ENCODE measurements at regions not wholly inside any gene's neighbourhood (a gene's known extent, or its start where the extent isn't known, plus 50 kb on each side); places are given as distances from the start of the nearest gene placed in this dataset.

GRCh38 chr15:31276596-31277298 is 49.9 kb upstream of the KLF13 start:
- TF ChIP-seq CTCF (IDR thresholded peaks at IDR 0.05) (no peak), POLR2AphosphoS5 (IDR thresholded peaks at IDR 0.05) (no peak)
